ENCODE measurements at regions not wholly inside any gene's neighbourhood (a gene's known extent, or its start where the extent isn't known, plus 50 kb on each side); places are given as distances from the start of the nearest gene placed in this dataset.

- peaks cover 0 to 6% of the 10 kb centered on the region in 2 experiments; a peak in 3 of 5 replicates for H3K27me3 ChIP-seq (ENCODE audit: control insufficient read depth in 2 of 2, insufficient read depth in 2 of 2, low read length in 2 of 2)
- BruUV-seq (replicated peaks), result no TSS peak
- in situ Hi-C loops (cut with MboI), result no loop called here
Observed at GRCh38 chr3:139108253-139108969, 63.7 kb upstream of the PRR23C start.

More at GRCh38 chr3:139108253-139108969, 63.7 kb upstream of the PRR23C start:
- Histone ChIP-seq H3K4me2 (ENCODE audit: insufficient read depth, low read length) (no peak overlapping the region), H3K9me1 (ENCODE audit: control insufficient read depth, insufficient read depth, low read length) (peaks cover 5% of the 10 kb centered on the region), H3K9me3 (replicated peaks; ENCODE audit: control insufficient read depth, insufficient read depth, low read depth, low read length) (no peaks in the 10 kb centered on the region), H2AFZ (ENCODE audit: low read depth, low read length) (no peak overlapping the region), H3K36me3 (ENCODE audit: control insufficient read depth, insufficient read depth, low read length) (no peaks in the 10 kb centered on the region), H3K4me1 (replicated peaks in 1 of 2; ENCODE audit: control insufficient read depth in 2 of 2, insufficient read depth in 2 of 2, low read length in 2 of 2) (no peaks in the 10 kb centered on the region; a peak in 2 of 5 replicates), H3K27ac (ENCODE audit: extremely low read depth, low read depth, low read length) (no peak overlapping the region), H4K20me1 (replicated peaks; ENCODE audit: control insufficient read depth, insufficient read depth, low read length) (no peaks in the 10 kb centered on the region), H3K79me2 (ENCODE audit: control insufficient read depth, insufficient read depth, low read length) (no peaks in the 10 kb centered on the region), H3K4me3 (no peak overlapping the region), H3K9ac (ENCODE audit: insufficient read depth in 1 of 2, low read depth in 2 of 2, low read length in 2 of 2) (no peak overlapping the region)
- no peak for ATAC-seq
- POLR2A ChIA-PET, result interaction anchor here (0.6 kb wide), 1 partner anchor 13 kb away, joined by 3 read pairs; no protein-coding TSS in a partner anchor
- WGBS (ENCODE audit: insufficient coverage, low coverage, missing lambda C conversion rate), result 33% methylated on average over 4 of the region's 4 CpGs
- no peak for FAIRE-seq
- CTCF ChIA-PET (ENCODE audit: low intra/inter-chr PET ratio), result no interaction called here
- DNase-seq (ENCODE audit: extremely low read depth in 1 of 4, low spot score in 3 of 4), result no peak
- TF ChIP-seq PTRF (tag; IDR thresholded peaks at IDR 0.05), result no peak
- no peak for TF ChIP-seq TAF9B (IDR thresholded peaks at IDR 0.05; ENCODE audit: partially characterized antibody)
- no peak for TF ChIP-seq ASH1L (IDR thresholded peaks at IDR 0.05; ENCODE audit: borderline replicate concordance, low read depth, partially characterized antibody)
- no peak for TF ChIP-seq HMGXB4 (CRISPR knock-in tag; IDR thresholded peaks at IDR 0.05)
- intact Hi-C loops (cut with micrococcal nuclease), result no loop called here
